Thoracic aorta (tissue), 2 donors: ENCODE measurements at regions not wholly inside any gene's neighbourhood (a gene's known extent, or its start where the extent isn't known, plus 50 kb on each side); places are given as distances from the start of the nearest gene placed in this dataset.

ENCODE experiments used
- ATAC-seq: fragments of 150-250 bp; one replicate; pipeline ENCODE4 v1.8.0; 2017; ENCODE audit warnings: low read depth; ENCODE audit not compliant: insufficient number of reproducible peaks, low FRiP score
- DNase-seq: peaks from one replicate; pipeline ENCODE4 v3.0.0-alpha.2; 2020; ENCODE audit warnings: low spot score
- H3K27ac ChIP-seq, 2 donors: fragments of 200-600 bp; sonication (generic); 1 replicate in 1 of 2; 2 replicates in 1 of 2; pipeline ENCODE4 v1.5.1; 2016; ENCODE audit warnings: mild to moderate bottlenecking in 2 of 2, moderate library complexity in 2 of 2
- H3K27me3 ChIP-seq: fragments of 200-600 bp; sonication (generic); replicated peaks from 2 replicates; pipeline ENCODE4 v1.6.0; 2016; ENCODE audit warnings: mild to moderate bottlenecking; ENCODE audit not compliant: insufficient read depth
- H3K36me3 ChIP-seq: fragments of 200-600 bp; sonication (generic); one replicate; pipeline ENCODE4 v1.5.1; 2016
- H3K4me1 ChIP-seq, 2 donors: fragments of 200-600 bp; sonication (generic); 1 replicate in 1 of 2; 2 replicates in 1 of 2; pipeline versions ENCODE4 v1.5.1 to v1.6.0; 2016; ENCODE audit warnings: low read depth in 2 of 2, mild to moderate bottlenecking in 1 of 2; ENCODE audit not compliant: control insufficient read depth in 1 of 2
- H3K4me3 ChIP-seq: fragments of 200-600 bp; sonication (generic); 2 replicates; pipeline ENCODE4 v1.5.1; 2016; ENCODE audit warnings: mild to moderate bottlenecking
- H3K9me3 ChIP-seq: fragments of 200-600 bp; sonication (generic); 2 replicates; pipeline ENCODE4 v1.5.1; 2016
- CTCF ChIP-seq: fragments of 200-600 bp; sonication (generic); IDR thresholded peaks from one replicate; pipeline ENCODE4 v1.5.1; 2019; ENCODE audit warnings: antibody characterized with exemption

- no peak overlapping the region for H3K27ac ChIP-seq
- H3K36me3 ChIP-seq, result no peaks in the 10 kb centered on the region
- TF ChIP-seq CTCF, result no peak
- no peak for DNase-seq
- H3K27me3 ChIP-seq, result no peaks in the 10 kb centered on the region
- no peak for ATAC-seq
- H3K4me3 ChIP-seq, result no peak overlapping the region
- peaks cover 3 to 17% of the 10 kb centered on the region in 2 donors for H3K4me1 ChIP-seq
- no peaks in the 10 kb centered on the region for H3K9me3 ChIP-seq
Observed at GRCh38 chr2:128437204-128437565, 118.5 kb upstream of the HS6ST1 start.

GRCh38 chr2:128438091-128438490 lies 119.4 kb upstream of the HS6ST1 start:
- TF ChIP-seq CTCF, result no peak
- no peaks in the 10 kb centered on the region for H3K9me3 ChIP-seq
- DNase-seq (no peak), ATAC-seq (no peak)
- H3K27me3 ChIP-seq, result no peaks in the 10 kb centered on the region
- H3K4me3 ChIP-seq, result no peak overlapping the region
- no peaks in the 10 kb centered on the region for H3K36me3 ChIP-seq
- H3K4me1 ChIP-seq, result peaks cover 3 to 17% of the 10 kb centered on the region in 2 donors
- H3K27ac ChIP-seq, result no peak overlapping the region

GRCh38 chr2:128438586-128438985 lies 119.9 kb upstream of the HS6ST1 start:
- no peaks in the 10 kb centered on the region for H3K9me3 ChIP-seq
- no peaks in the 10 kb centered on the region for H3K27me3 ChIP-seq
- TF ChIP-seq CTCF, result no peak
- no peaks in the 10 kb centered on the region for H3K36me3 ChIP-seq
- DNase-seq, result no peak
- no peak overlapping the region for H3K27ac ChIP-seq
- no peak overlapping the region for H3K4me3 ChIP-seq
- no peak for ATAC-seq
- peaks cover 3 to 17% of the 10 kb centered on the region in 2 donors for H3K4me1 ChIP-seq

GRCh38 chr2:128439031-128439790 lies 120.5 kb upstream of the HS6ST1 start:
- H3K27me3 ChIP-seq, result no peaks in the 10 kb centered on the region
- no peaks in the 10 kb centered on the region for H3K36me3 ChIP-seq
- ATAC-seq, result no peak
- no peak for TF ChIP-seq CTCF
- no peaks in the 10 kb centered on the region for H3K9me3 ChIP-seq
- H3K27ac ChIP-seq, result no peak overlapping the region
- no peak overlapping the region for H3K4me3 ChIP-seq
- DNase-seq, result no peak
- H3K4me1 ChIP-seq, result peaks cover 3 to 17% of the 10 kb centered on the region in 2 donors

GRCh38 chr2:128439791-128440665 lies 121.4 kb upstream of the HS6ST1 start:
- Histone ChIP-seq H3K4me1 (peaks cover 3 to 17% of the 10 kb centered on the region in 2 donors), H3K27me3 (no peaks in the 10 kb centered on the region), H3K4me3 (no peak overlapping the region), H3K27ac (no peak overlapping the region), H3K36me3 (no peaks in the 10 kb centered on the region), H3K9me3 (no peaks in the 10 kb centered on the region)
- ATAC-seq, result no peak
- DNase-seq, result no peak
- no peak for TF ChIP-seq CTCF
